Neural cell (in vitro differentiated cells): ENCODE measurements at regions not wholly inside any gene's neighbourhood (a gene's known extent, or its start where the extent isn't known, plus 50 kb on each side); places are given as distances from the start of the nearest gene placed in this dataset.

ENCODE experiments used
- CTCF ChIP-seq: fragments of 450-650 bp; IDR thresholded peaks from 2 replicates; pipeline ENCODE4 v1.5.1; 2014; ENCODE audit warnings: antibody characterized with exemption, mild to moderate bottlenecking, moderate library complexity; ENCODE audit not compliant: poor library complexity, severe bottlenecking
- EZH2 ChIP-seq: fragments of 200-600, 300-800 bp; shearing (Covaris generic), sonication (generic); IDR thresholded peaks from 2 replicates; pipeline ENCODE4 v1.6.1; 2014; ENCODE audit warnings: antibody characterized with exemption, low read length, borderline replicate concordance, mild to moderate bottlenecking; ENCODE audit not compliant: insufficient read depth, poor library complexity, severe bottlenecking
- MXI1 ChIP-seq: fragments of 450-650 bp; conservative IDR thresholded peaks from 2 replicates; pipeline ENCODE4 v1.6.1; 2014; ENCODE audit warnings: antibody characterized with exemption, mild to moderate bottlenecking; ENCODE audit not compliant: poor library complexity, severe bottlenecking
- POLR2AphosphoS5 ChIP-seq: IDR thresholded peaks from 2 replicates; pipeline ENCODE4 v1.6.1; 2012
- RAD21 ChIP-seq: fragments of 450-650 bp; conservative IDR thresholded peaks from 2 replicates; pipeline ENCODE4 v1.6.1; 2014; ENCODE audit warnings: antibody characterized with exemption, mild to moderate bottlenecking, moderate library complexity
- REST ChIP-seq: IDR thresholded peaks from 2 replicates; pipeline ENCODE4 v1.6.1; 2012; ENCODE audit warnings: borderline replicate concordance
- SMC3 ChIP-seq: fragments of 450-650 bp; conservative IDR thresholded peaks from 2 replicates; pipeline ENCODE4 v1.6.1; 2014; ENCODE audit warnings: antibody characterized with exemption, mild to moderate bottlenecking, moderate library complexity; ENCODE audit not compliant: poor library complexity

- no peak for TF ChIP-seq EZH2
- no peak for TF ChIP-seq RAD21
- TF ChIP-seq CTCF: no peak
- no peak for TF ChIP-seq REST
- no peak for TF ChIP-seq POLR2AphosphoS5
- TF ChIP-seq MXI1: no peak
- TF ChIP-seq SMC3: no peak
Measured at GRCh38 chr2:175585496-175585895, 404.0 kb upstream of the ATP5MC3 start.
